ENCODE measurements at regions not wholly inside any gene's neighbourhood (a gene's known extent, or its start where the extent isn't known, plus 50 kb on each side); places are given as distances from the start of the nearest gene placed in this dataset.

GRCh38 chr22:26952004-26952403 lies 294.6 kb downstream of the MIAT start:
- peak overlapping the region; percentile 58 for H3K4me2 ChIP-seq (ENCODE audit: insufficient read depth, insufficient read length, low read length)
- no peak overlapping the region for H2BK12ac ChIP-seq (ENCODE audit: insufficient read length, low read depth, low read length)
- Mint-ChIP-seq H3K36me3 (ENCODE audit: insufficient read depth in 1 of 3, low read depth in 3 of 3) (no peaks in the 10 kb centered on the region), H3K27me3 (ENCODE audit: low read depth) (peaks cover 50% of the 10 kb centered on the region), H3K27ac (no peak overlapping the region; a peak in 2 of 7 replicates), H3K4me1 (peaks cover 52 to 62% of the 10 kb centered on the region in 2 experiments), H3K9me3 (no peaks in the 10 kb centered on the region; a peak in 1 of 5 replicates), H3K4me3 (peak overlapping the region in 1 of 2 experiments; percentile 74; a peak in 3 of 5 replicates)
- no peak overlapping the region for H3K14ac ChIP-seq (ENCODE audit: insufficient read depth, low read length)
- no CpG with 5 or more reads among the region's 4 CpGs for WGBS (ENCODE audit: extremely low coverage, insufficient read length, low lambda C conversion rate)
- H2BK120ac ChIP-seq (ENCODE audit: low read depth, low read length, poor library complexity, severe bottlenecking) = no peak overlapping the region
- no peak overlapping the region for H2AFZ ChIP-seq (ENCODE audit: low read length)
- H2BK15ac ChIP-seq (ENCODE audit: low read depth, low read length) = no peak overlapping the region
- no peak overlapping the region for H2BK5ac ChIP-seq (ENCODE audit: insufficient read length, low read length)
- H3T11ph ChIP-seq (ENCODE audit: low read length) = no peak overlapping the region
- H3K18ac ChIP-seq (ENCODE audit: insufficient read length, low read depth, low read length) = no peak overlapping the region
- no peaks in the 10 kb centered on the region for H3K79me1 ChIP-seq (ENCODE audit: insufficient read depth, low read depth, low read length, poor library complexity, severe bottlenecking)
- no peak overlapping the region for H4K8ac ChIP-seq (replicated peaks; ENCODE audit: insufficient read length, low read depth, low read length)
- H3K4ac ChIP-seq (ENCODE audit: low read depth, low read length) = no peak overlapping the region
- no peak for DNase-seq
- no peak overlapping the region for H3K23ac ChIP-seq (ENCODE audit: insufficient read length, low read depth, low read length)
- H3K27me3 ChIP-seq (ENCODE audit: insufficient read depth, low read length) = no peaks in the 10 kb centered on the region; the same call in 1 of the 2 replicates
- H3K27ac ChIP-seq (ENCODE audit: insufficient read length, low read depth, low read length) = no peak overlapping the region
- no peak for TF ChIP-seq CTCF (conservative IDR thresholded peaks at IDR 0.05)
- no peak overlapping the region for H3K9ac ChIP-seq (ENCODE audit: extremely low read depth, insufficient read length, low read length)
- H3K79me2 ChIP-seq (ENCODE audit: insufficient read depth, low read length) = no peaks in the 10 kb centered on the region
- no peaks in the 10 kb centered on the region for H4K20me1 ChIP-seq (ENCODE audit: control insufficient read depth, insufficient read depth, insufficient read length)
- no peak overlapping the region for H3K56ac ChIP-seq (ENCODE audit: insufficient read length, low read depth, low read length)
- no peak overlapping the region for H4K91ac ChIP-seq (ENCODE audit: insufficient read length, low read depth, low read length)
- H3K4me1 ChIP-seq (ENCODE audit: insufficient read depth, low read length) = peaks cover 13% of the 10 kb centered on the region
- no peak overlapping the region for H2BK20ac ChIP-seq (ENCODE audit: low read depth, low read length, poor library complexity, severe bottlenecking)
- no peak overlapping the region for H2AK5ac ChIP-seq (ENCODE audit: insufficient read length, low read length)
- no peak overlapping the region for H4K5ac ChIP-seq (ENCODE audit: insufficient read length, low read depth, low read length)
- H3K23me2 ChIP-seq (ENCODE audit: insufficient read length, low read depth, low read length, poor library complexity, severe bottlenecking) = no peaks in the 10 kb centered on the region
- no peaks in the 10 kb centered on the region for H3K9me3 ChIP-seq (ENCODE audit: control insufficient read depth, low read depth, low read length)
